Stimulated activated naive B cell treated with anti-CD40 and anti-IgM and Interleukin-4, amounts not matched to agents 10 μg/mL and 1 μg/mL and 100 μg/mL, for 72 hours (primary cell): ENCODE measurements at regions not wholly inside any gene's neighbourhood (a gene's known extent, or its start where the extent isn't known, plus 50 kb on each side); places are given as distances from the start of the nearest gene placed in this dataset.
"Not testable (repeated sequence)": the region's sequence is repeated elsewhere in the genome, so short reads cannot be mapped to it uniquely, and the experiment has no call there.

Experiments used
- ATAC-seq, 2 donors: fragments of 150-1000 bp; cut with Tn5 transposase; replicated peaks; 2 replicates each; pipeline ENCODE4 v1.10.0; 2021; ENCODE audit warnings: moderate library complexity in 1 of 2
- DNase-seq: peaks from one replicate; pipeline ENCODE4 v3.0.0; 2021
- H3K27ac Mint-ChIP-seq: one replicate; pipeline ENCODE4 v1.8.0; 2022; ENCODE audit warnings: mild to moderate bottlenecking, mixed read lengths
- H3K27me3 Mint-ChIP-seq, 2 donors: one replicate each; pipeline ENCODE4 v1.8.0; 2022; ENCODE audit warnings: mixed read lengths in 2 of 2
- H3K36me3 Mint-ChIP-seq, 2 donors: one replicate each; pipeline ENCODE4 v1.8.0; 2022; ENCODE audit warnings: mixed read lengths in 2 of 2, mild to moderate bottlenecking in 1 of 2
- H3K4me1 Mint-ChIP-seq, 2 donors: one replicate each; pipeline ENCODE4 v1.8.0; 2022; ENCODE audit warnings: mixed read lengths in 2 of 2, mild to moderate bottlenecking in 1 of 2
- H3K4me3 Mint-ChIP-seq, 2 donors: one replicate each; pipeline ENCODE4 v1.8.0; 2022; ENCODE audit warnings: mild to moderate bottlenecking in 2 of 2, mixed read lengths in 2 of 2, moderate library complexity in 1 of 2
- H3K9me3 Mint-ChIP-seq, 2 donors: one replicate each; pipeline ENCODE4 v1.8.0; 2022; ENCODE audit warnings: mixed read lengths in 2 of 2, mild to moderate bottlenecking in 1 of 2

GRCh38 chr1:223037845-223038244 is 105.2 kb downstream of the TLR5 start:
- peaks cover 17 to 29% of the 10 kb centered on the region in 2 donors for H3K27me3 Mint-ChIP-seq
- no peaks in the 10 kb centered on the region for H3K4me1 Mint-ChIP-seq
- H3K36me3 Mint-ChIP-seq, result no peaks in the 10 kb centered on the region
- ATAC-seq (no peak), DNase-seq (no peak)
- H3K9me3 Mint-ChIP-seq, result no peaks in the 10 kb centered on the region
- no peak overlapping the region for H3K4me3 Mint-ChIP-seq
- no peak overlapping the region for H3K27ac Mint-ChIP-seq

GRCh38 chr1:223038288-223039006 is 104.6 kb downstream of the TLR5 start:
- H3K4me3 Mint-ChIP-seq, result no peak overlapping the region
- DNase-seq, result no peak
- no peaks in the 10 kb centered on the region for H3K36me3 Mint-ChIP-seq
- H3K9me3 Mint-ChIP-seq, result no peaks in the 10 kb centered on the region
- no peak for ATAC-seq
- H3K4me1 Mint-ChIP-seq, result no peaks in the 10 kb centered on the region
- H3K27ac Mint-ChIP-seq, result no peak overlapping the region
- H3K27me3 Mint-ChIP-seq, result peaks cover 17 to 29% of the 10 kb centered on the region in 2 donors

- DNase-seq (no peak), ATAC-seq (no peak)
- no peak overlapping the region for H3K27ac Mint-ChIP-seq
- peaks cover 17 to 29% of the 10 kb centered on the region in 2 donors for H3K27me3 Mint-ChIP-seq
- no peak overlapping the region for H3K4me3 Mint-ChIP-seq
- H3K36me3 Mint-ChIP-seq, result no peaks in the 10 kb centered on the region
- peaks cover 0 to 3% of the 10 kb centered on the region in 2 donors for H3K9me3 Mint-ChIP-seq
- no peaks in the 10 kb centered on the region for H3K4me1 Mint-ChIP-seq
These were observed 103.1 kb downstream of the TLR5 start for GRCh38 chr1:223039990-223040389.

GRCh38 chr1:223041481-223041880 is 101.6 kb downstream of the TLR5 start:
- H3K36me3 Mint-ChIP-seq, result no peaks in the 10 kb centered on the region
- H3K27me3 Mint-ChIP-seq, result peaks cover 10 to 22% of the 10 kb centered on the region in 2 donors
- peaks cover 6 to 8% of the 10 kb centered on the region in 2 donors for H3K9me3 Mint-ChIP-seq
- H3K4me3 Mint-ChIP-seq, result no peak overlapping the region
- no peaks in the 10 kb centered on the region for H3K4me1 Mint-ChIP-seq
- DNase-seq (no peak), ATAC-seq (no peak)
- H3K27ac Mint-ChIP-seq, result no peak overlapping the region

GRCh38 chr1:223045164-223045957 is 97.7 kb downstream of the TLR5 start:
- Mint-ChIP-seq H3K27me3 (peaks cover 15 to 16% of the 10 kb centered on the region in 2 donors), H3K4me3 (no peak overlapping the region), H3K9me3 (peaks cover 10 to 11% of the 10 kb centered on the region in 2 donors), H3K4me1 (no peaks in the 10 kb centered on the region), H3K27ac (no peak overlapping the region), H3K36me3 (no peaks in the 10 kb centered on the region)
- DNase-seq (no peak), ATAC-seq (no peak)

GRCh38 chr1:223046011-223046410 is 97.0 kb downstream of the TLR5 start:
- Mint-ChIP-seq H3K36me3 (no peaks in the 10 kb centered on the region), H3K4me1 (no peaks in the 10 kb centered on the region), H3K27ac (no peak overlapping the region), H3K27me3 (peaks cover 8 to 13% of the 10 kb centered on the region in 2 donors), H3K4me3 (no peak overlapping the region), H3K9me3 (peaks cover 10 to 11% of the 10 kb centered on the region in 2 donors)
- no peak for ATAC-seq
- no peak for DNase-seq

- H3K27me3 Mint-ChIP-seq, H3K36me3 Mint-ChIP-seq, DNase-seq, H3K4me1 Mint-ChIP-seq, H3K27ac Mint-ChIP-seq, H3K4me3 Mint-ChIP-seq, ATAC-seq: not testable (repeated sequence)
- peaks cover 10 to 11% of the 10 kb centered on the region in 2 donors for H3K9me3 Mint-ChIP-seq
These were observed 96.6 kb downstream of the TLR5 start for GRCh38 chr1:223046463-223046862.

- Mint-ChIP-seq H3K27me3 (peaks cover 6 to 10% of the 10 kb centered on the region in 2 donors), H3K4me3 (no peak overlapping the region)
These were observed 95.0 kb downstream of the TLR5 start for GRCh38 chr1:223048026-223048425.

GRCh38 chr1:223052462-223052861 is 90.6 kb downstream of the TLR5 start:
- Mint-ChIP-seq H3K27me3 (peaks cover 6 to 10% of the 10 kb centered on the region in 2 donors), H3K36me3 (no peaks in the 10 kb centered on the region), H3K4me3 (no peak overlapping the region), H3K9me3 (no peaks in the 10 kb centered on the region), H3K4me1 (no peaks in the 10 kb centered on the region), H3K27ac (no peak overlapping the region)
- DNase-seq (no peak), ATAC-seq (no peak)

More at GRCh38 chr1:223048026-223048425, 95.0 kb downstream of the TLR5 start:
- no peak overlapping the region for H3K27ac Mint-ChIP-seq
- ATAC-seq (no peak), DNase-seq (no peak)
- no peaks in the 10 kb centered on the region for H3K4me1 Mint-ChIP-seq
- H3K9me3 Mint-ChIP-seq, result peaks cover 10 to 11% of the 10 kb centered on the region in 2 donors
- no peaks in the 10 kb centered on the region for H3K36me3 Mint-ChIP-seq

GRCh38 chr1:223052931-223053330 is 90.1 kb downstream of the TLR5 start:
- no peak overlapping the region for H3K4me3 Mint-ChIP-seq
- H3K4me1 Mint-ChIP-seq, result no peaks in the 10 kb centered on the region
- no peak for DNase-seq
- no peak for ATAC-seq
- H3K27me3 Mint-ChIP-seq, result peaks cover 6 to 10% of the 10 kb centered on the region in 2 donors
- H3K9me3 Mint-ChIP-seq, result no peaks in the 10 kb centered on the region
- H3K36me3 Mint-ChIP-seq, result no peaks in the 10 kb centered on the region
- no peak overlapping the region for H3K27ac Mint-ChIP-seq

GRCh38 chr1:223056802-223057201 is 86.2 kb downstream of the TLR5 start:
- no peaks in the 10 kb centered on the region for H3K36me3 Mint-ChIP-seq

GRCh38 chr1:223057569-223058093 is 85.4 kb downstream of the TLR5 start:
- ATAC-seq (no peak), DNase-seq (no peak)
- Mint-ChIP-seq H3K36me3 (no peaks in the 10 kb centered on the region), H3K9me3 (no peaks in the 10 kb centered on the region), H3K4me1 (no peaks in the 10 kb centered on the region), H3K27me3 (no peaks in the 10 kb centered on the region), H3K27ac (no peak overlapping the region), H3K4me3 (no peak overlapping the region)

More at GRCh38 chr1:223056802-223057201, 86.2 kb downstream of the TLR5 start:
- DNase-seq, result no peak
- H3K4me3 Mint-ChIP-seq, result no peak overlapping the region
- H3K27me3 Mint-ChIP-seq, result no peaks in the 10 kb centered on the region
- no peak overlapping the region for H3K27ac Mint-ChIP-seq
- no peak for ATAC-seq
- H3K4me1 Mint-ChIP-seq, result no peaks in the 10 kb centered on the region
- H3K9me3 Mint-ChIP-seq, result no peaks in the 10 kb centered on the region
